ENCODE measurements at regions not wholly inside any gene's neighbourhood (a gene's known extent, or its start where the extent isn't known, plus 50 kb on each side); places are given as distances from the start of the nearest gene placed in this dataset.
"Not testable (repeated sequence)": the region's sequence is repeated elsewhere in the genome, so short reads cannot be mapped to it uniquely, and the experiment has no call there.

DNA sequence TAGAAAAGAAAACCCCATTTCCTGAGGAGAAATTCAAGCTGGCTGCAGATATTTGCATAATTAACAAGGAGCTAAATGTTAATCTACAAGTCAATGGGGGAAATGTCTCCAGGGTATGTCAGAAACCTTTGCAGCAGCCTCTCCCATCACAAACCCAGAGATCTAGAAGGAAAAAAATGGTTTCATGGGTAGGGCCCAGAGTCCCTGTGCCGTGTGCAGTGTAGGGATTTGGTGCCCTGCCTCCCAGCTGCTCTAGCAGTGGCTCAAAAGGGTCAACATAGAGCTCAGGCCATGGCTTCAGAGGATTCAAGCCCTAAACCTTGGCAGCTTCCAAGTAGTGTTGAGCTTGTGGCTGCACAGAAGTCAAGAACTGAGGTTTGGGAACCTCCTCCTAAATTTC is 290.2 kb upstream of the TMEFF2 start:
- intact Hi-C loops (cut with DNase I) = no loop called here
- no peak for DNase-seq (ENCODE audit: low spot score)

DNA sequence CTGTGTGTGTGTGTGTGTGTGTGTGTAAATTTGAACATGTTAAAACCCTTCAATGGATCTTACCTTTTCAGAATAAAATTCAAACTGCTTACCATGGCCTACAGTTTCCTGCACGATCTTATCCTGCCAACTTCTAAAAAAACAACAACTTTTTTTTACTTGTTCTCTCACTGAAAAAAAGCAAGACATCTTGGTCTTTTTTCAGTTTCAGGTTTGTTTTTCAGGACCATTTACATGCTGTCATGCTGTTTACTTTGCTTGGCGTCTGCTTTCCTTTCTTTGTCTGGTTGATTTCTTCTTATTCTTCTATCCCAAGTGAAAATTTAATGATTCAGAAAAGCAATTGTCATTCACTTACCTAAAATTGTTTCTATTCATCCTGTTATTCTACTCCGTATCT is 286.3 kb upstream of the TMEFF2 start:
- DNase-seq (ENCODE audit: low spot score) = no peak
- intact Hi-C loops (cut with DNase I) = no loop called here

DNA sequence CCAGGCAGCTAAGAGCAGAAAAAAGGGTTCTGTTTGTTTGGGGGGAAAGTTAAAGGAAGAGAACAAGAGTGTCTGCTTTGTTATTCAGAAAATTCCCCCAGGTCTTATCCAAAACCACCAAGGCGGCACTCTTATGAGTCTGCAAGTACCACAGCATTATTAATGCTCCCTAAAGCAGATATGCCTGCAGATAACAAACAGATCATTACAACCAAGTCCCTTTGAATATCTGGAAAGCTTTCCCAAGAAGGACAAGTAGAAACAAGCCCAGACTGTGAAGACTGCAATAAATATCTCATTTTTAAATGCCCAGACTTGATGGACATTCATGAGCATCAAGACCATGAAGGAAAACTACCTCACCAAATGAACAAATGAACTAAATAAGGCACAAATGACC is 278.6 kb upstream of the TMEFF2 start:
- intact Hi-C loops (cut with DNase I) = no loop called here
- no peak for DNase-seq (ENCODE audit: low spot score)

DNA sequence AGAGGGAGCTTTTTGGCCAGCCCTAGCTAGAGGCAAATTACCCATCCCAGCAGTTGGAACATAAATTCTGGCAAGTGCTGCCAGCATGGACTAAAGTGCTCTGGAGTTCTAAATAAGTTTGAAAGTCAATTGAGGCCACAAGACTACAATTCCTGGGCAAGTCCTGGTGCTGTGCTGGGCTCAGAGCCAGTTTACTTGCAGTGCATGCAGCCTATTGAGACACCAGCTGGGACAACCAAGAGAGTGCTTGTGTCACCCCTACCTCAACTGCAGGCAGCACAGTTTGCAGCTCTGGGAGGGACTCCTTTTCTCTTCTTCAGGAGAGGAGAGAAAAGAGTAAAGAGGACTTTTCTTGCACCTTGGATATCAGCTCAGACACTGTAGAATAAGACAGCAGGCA is 277.2 kb upstream of the TMEFF2 start:
- DNase-seq (ENCODE audit: low spot score) = no peak
- intact Hi-C loops (cut with DNase I) = no loop called here

DNA sequence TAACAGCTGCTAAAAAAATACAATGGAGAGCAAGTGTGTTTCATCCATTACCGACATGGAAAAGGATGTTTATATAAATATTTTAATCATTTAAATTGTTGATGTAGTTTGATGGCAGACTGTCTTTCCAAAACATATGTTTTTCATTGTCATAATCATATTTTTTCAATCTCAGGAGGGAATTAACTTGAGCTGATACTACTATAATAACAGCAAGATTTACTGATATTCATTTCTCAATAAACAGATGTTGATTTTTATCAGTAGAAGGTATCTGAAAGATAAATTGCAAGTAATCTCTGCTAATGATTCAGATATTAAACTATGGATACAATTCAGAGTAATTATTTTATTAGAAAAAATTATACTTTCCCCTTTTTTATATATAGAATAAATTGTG is 274.9 kb upstream of the TMEFF2 start:
- no peak for DNase-seq (ENCODE audit: low spot score)
- intact Hi-C loops (cut with DNase I) = no loop called here

DNA sequence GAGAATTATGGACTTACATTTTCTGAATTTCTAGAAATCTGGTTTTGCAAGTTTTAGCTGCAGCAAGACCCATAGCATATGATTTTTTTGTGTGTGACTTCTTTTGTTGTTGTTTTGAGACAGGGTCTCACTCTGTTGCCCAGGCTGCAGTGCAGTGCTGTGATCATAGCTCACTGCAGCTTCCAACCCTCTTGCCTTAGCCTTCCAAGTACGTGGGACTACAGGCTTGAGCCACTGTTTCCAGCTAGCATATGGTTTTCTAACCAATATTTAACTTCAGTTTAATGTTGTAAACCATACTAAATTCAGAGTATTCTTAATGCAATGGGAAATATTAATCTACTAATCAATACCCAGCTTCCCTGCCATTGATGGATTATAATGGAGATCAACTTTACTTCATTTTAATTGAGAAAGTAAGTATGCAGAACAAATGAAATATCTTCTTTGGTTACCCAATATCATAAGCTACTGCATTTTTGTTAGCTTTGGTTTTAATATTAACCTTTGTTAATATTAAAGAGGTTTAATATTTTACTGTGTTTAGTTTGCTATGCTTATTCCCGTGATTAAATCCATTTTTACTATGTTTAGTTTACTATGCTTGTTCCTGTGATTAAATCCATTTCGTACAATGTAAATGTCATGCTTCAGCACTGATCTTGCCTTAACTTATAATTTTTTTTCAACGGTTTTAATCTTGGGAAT is 273.4 kb upstream of the TMEFF2 start:
- DNase-seq (ENCODE audit: low spot score) = no peak
- intact Hi-C loops (cut with DNase I) = no loop called here

DNA sequence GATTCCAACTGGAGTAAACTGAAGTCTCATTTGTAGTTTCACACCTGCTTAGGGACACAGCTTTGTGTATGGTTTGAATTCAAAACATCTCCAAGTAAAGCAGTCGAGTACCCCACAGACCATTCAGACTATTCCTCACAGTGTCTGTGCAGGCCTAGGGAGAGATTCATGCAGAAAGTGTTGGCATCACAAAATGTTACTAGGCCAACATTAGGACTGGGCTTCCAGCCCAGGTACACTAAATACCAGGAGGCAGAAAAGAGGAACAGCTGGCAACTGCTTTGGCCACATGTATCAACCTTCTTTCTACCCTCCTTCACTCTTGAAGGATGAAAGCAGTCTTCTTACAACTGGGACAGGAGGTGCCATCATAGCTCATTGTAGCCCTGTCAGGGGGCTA is 270.4 kb upstream of the TMEFF2 start:
- intact Hi-C loops (cut with DNase I) = no loop called here
- no peak for DNase-seq (ENCODE audit: low spot score)

DNA sequence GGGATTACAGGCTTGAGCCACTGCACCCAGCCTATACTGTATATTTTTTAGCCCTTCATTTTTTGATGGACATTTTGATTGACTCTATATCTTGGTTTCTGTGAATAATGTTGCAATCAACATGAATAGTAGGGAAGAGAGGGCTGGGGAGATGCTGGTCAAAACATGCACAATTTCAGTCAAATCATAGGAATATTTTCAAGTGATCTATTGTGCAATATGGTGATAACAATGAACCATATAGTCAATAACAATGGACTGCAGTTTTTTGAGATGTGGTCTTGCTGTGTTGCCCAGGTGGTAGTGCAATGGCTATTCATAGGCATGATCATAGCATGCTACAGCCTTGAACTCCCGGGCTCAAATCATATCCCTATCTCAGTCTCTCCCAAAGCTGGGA is 264.7 kb upstream of the TMEFF2 start:
- intact Hi-C loops (cut with DNase I) = no loop called here
- no peak for DNase-seq (ENCODE audit: low spot score)

DNA sequence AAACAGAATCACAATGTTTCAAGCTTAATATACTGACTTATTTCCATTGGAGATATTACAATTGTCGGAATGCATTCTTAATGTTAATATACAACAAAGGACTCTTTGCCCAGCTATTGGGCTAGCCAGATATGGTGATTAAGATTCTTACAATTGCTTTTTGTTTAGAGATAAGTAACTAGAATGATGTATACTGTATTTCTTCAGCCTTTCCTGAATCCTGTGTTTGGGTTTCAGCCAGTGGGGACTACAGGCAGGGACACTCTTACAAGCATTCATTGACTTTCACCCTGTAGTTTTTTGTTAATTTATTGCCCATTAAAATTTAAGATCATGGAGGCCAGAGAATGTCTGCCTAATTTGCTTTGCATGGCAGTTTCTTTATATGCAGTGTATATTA is 254.1 kb upstream of the TMEFF2 start:
- intact Hi-C loops (cut with DNase I) = no loop called here
- DNase-seq (ENCODE audit: low spot score) = no peak

DNA sequence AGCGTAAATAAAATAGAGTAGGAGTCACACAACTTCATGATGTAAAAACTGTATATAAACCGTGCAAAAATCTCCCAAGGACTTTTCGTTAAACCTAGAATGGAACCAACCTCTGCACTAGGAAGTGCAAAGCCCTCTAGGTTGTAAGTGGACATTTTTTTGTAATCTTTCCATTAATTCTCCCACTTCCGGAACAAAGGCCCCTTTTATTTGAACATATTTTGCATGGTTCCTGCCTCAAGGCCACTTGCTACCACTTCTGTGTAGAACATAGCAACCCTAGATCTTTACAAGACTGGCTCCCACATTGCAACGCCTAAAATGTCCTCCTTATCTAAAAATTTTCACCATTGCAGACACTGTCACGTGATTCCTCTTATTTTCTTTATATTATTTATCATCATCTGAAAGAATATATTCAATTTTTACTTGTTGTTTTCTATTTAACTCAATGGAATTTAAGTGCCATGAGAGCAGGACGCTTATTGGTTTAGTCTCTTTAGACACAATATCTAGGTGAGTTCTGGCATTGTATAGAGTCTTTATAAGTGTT is 249.6 kb upstream of the TMEFF2 start:
- intact Hi-C loops (cut with DNase I) = no loop called here
- no peak for DNase-seq (ENCODE audit: low spot score)

DNA sequence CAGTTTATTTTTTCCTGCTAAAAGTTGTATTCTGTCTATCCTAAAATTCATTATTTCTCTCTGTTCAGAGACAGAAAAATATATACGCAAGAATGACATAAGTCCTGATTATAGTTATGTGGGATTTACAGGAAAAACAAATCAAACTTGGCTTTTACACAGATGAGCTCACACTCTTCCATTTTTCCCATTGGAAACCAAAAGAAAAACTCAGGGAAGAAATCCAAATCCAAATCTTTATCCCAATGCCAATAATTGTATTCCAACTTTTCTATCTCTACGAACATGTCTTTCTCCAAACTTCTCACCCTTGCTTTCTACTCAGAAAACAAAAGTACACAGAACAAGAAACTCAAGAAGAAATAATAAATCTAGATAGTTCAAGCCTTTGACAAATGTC is 249.1 kb upstream of the TMEFF2 start:
- DNase-seq (ENCODE audit: low spot score) = no peak
- intact Hi-C loops (cut with DNase I) = no loop called here

DNA sequence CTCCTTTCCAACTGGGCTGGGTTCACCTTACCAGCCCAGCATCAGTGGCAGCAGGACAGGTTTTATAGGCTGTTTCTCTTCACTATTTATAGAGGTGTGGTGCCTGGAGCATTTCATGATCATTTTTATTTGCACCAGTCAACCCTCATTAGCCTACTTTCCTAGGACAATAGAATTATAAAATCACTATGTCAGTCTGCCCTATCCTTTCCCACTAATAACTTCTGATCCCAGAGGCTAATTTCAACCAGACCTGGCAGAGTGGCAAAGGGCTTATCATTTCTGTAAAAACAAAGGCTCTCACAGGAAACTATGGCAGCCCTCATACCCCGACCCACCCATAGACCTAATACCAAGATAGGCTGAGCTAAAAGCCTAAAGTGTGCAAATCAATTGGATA is 243.5 kb upstream of the TMEFF2 start:
- no peak for DNase-seq (ENCODE audit: low spot score)

DNA sequence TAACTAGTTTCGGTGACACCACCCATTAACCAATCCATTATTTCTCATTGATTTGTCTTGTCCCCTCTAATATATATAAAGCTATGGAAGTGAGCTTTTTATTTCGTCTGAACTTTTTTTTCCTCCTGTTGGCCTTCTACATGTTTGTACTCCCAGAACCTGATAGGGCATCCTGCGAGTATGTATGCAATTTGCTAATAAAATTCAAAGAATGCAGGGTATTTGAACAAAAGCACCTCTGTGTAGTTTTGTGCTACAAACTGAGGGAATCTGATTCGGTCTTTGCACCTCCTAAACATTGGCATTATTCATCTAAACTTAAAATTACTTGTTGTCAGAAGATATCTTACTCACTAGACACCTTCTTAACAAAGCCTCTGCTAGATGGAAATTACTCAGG is 242.9 kb upstream of the TMEFF2 start:
- DNase-seq (ENCODE audit: low spot score) = no peak
- intact Hi-C loops (cut with DNase I) = no loop called here

More for the DNA sequence above, 243.5 kb upstream of the TMEFF2 start:
- intact Hi-C loops (cut with DNase I) = no loop called here

DNA sequence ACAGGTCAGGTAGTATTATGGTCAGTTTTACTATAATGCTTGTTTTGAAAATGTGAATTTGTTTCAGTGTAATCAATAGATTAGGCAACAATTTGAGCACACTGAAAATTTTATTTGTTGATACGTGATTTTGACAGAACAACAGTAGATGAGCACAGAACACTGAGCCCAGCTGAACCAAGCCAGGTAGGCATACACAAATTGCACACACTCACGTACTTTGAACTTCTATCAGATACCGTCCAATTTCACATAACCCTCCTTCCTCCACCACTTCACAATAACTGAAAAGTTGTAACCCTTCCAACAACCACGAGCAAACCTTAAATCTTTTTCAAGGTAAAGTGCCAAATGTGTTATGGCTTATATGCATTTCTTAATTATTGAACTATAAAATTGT is 229.5 kb upstream of the TMEFF2 start:
- intact Hi-C loops (cut with DNase I) = no loop called here

DNA sequence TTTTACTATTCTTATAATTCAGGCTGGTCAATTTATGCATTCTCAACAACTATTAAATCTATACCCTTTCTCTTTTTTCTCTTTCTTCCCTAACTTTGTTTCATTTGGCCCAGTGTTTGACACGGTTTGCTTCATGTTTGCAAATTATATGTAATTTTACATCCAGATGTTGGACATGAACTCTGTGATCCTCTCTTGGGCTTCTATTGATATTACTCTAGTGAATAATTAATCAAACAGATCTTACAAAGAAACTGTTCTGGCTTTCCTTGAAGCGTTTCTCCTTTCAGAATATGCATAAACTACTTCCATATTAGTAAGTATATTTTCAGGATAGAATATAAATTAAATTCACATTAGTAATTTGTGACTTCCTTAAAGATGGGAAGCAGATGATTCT is 225.1 kb upstream of the TMEFF2 start:
- intact Hi-C loops (cut with DNase I) = no loop called here
- DNase-seq (ENCODE audit: low spot score) = no peak

More for the DNA sequence above, 229.5 kb upstream of the TMEFF2 start:
- no peak for DNase-seq (ENCODE audit: low spot score)

DNA sequence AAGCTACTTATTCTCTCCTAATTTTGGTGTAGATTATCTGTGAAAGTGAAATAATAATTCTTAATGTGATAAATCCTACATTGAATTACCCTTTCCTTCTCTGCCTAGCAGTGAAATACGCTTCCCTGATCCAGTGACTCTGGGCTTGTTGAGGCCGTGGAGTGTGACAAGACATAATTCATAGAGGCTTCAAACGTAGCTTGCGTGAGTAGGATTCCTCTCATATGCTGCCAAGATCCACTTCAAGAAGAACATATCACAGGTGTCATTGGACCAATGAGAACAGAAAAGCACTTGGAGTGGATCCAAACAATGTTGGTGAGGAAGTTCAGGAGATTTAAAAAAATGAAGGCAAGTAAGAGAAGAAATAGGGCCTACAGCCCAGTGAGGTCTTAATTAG is 221.3 kb upstream of the TMEFF2 start:
- no peak for DNase-seq (ENCODE audit: low spot score)
- intact Hi-C loops (cut with DNase I) = no loop called here

DNA sequence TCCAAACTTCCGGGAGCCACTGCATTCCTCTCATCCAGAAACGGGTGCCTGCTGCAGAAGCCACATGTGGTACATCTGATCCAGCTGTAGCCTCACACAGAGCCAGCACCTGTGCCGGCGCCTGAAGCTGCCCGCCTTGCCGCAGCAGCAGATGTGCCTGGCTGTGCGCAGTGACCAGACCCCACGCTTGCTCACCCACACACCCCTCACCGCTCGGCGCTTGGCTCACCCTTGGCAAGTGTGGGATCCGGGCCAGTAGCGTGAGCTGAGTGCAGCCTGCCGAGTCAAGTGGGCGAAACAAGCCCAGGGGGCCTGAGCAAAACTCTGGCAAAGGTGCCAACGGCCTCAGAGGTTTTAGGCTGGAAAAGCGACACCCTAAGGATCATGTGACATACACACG is 220.1 kb upstream of the TMEFF2 start:
- intact Hi-C loops (cut with DNase I) = no loop called here
- DNase-seq (ENCODE audit: low spot score) = peak; percentile 65

DNA sequence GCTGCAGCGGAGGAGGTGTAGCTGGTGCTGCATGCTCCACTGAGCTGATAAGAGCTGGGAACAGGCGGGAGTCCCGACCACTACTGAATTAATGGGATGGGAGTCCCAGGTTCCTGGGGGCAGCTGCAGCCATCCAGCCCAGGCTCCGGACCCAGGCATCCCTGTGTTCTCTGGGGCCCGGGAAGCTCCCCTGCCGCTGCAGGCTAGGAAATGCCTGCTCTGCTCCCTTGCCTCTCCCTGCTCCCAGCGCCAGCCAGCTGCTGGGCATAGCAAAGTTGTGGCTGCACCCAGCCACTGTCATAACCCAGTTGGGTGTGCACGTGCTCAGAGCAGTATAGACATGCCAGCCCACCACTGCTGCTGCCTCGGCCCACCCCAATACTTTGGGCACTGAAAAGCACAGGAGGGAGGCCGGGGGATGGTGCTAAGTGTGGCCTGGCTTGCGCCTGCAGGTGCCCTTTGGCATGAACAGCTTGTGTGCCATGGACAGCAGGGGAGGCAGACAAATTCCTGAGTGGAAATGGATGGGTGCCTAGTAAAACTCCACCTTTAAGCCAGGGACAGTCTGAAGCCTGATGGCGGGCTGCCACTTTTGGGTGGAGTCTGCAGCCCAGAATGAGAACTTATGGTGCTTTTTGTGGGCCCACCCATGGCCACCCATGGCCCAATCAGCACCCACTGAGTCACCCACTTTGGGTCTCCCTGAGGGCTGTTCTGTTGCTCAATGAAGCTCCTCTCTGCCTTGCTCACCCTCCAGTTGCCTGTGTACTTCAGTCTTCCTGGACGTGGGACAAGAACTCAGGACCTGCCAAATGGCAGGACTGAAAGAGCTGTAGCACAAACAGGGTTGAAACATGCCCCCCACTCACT is 219.3 kb upstream of the TMEFF2 start:
- DNase-seq (ENCODE audit: low spot score) = peak; percentile 72
- intact Hi-C loops (cut with DNase I) = no loop called here

DNA sequence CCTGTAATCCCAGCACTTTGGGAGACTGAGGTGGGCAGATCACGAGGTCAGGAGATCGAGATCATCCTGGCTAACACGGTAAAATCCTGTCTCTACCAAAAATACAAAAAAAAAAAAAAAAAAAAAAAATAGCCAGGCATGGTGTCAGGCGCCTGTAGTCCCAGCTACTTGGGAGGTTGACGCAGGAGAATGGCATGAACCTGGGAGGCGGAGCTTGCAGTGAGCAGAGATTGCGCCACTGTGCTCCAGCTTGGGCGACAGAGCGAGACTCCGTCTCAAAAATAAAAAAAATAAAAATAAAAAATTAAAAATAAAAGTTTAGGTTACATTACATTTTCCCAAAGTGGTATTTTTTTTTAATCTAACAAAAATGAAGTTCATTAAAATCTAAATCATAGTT is 218.1 kb upstream of the TMEFF2 start:
- not testable (repeated sequence) for DNase-seq (ENCODE audit: low spot score)

DNA sequence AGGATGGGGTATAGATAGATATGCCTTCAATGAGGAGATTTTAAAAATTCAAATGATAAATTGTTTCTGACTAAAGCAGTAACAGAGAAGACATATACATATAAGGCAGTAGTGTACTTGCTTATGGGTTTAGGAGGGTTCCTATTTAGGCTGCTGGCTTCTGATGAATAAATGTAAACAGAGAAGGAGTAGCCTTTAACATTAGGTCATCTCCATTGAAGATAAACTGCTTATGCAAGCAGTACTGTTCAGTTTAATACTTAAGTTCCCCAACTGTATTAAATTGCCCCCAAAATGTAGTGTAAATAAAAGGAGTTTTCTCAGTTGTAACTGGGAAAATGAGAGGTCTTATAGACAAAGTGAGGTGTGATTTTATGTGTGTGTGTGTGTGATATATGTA is 217.7 kb upstream of the TMEFF2 start:
- DNase-seq (ENCODE audit: low spot score) = no peak
- intact Hi-C loops (cut with DNase I) = no loop called here

More for the DNA sequence above, 218.1 kb upstream of the TMEFF2 start:
- intact Hi-C loops (cut with DNase I) = not testable (repeated sequence)

DNA sequence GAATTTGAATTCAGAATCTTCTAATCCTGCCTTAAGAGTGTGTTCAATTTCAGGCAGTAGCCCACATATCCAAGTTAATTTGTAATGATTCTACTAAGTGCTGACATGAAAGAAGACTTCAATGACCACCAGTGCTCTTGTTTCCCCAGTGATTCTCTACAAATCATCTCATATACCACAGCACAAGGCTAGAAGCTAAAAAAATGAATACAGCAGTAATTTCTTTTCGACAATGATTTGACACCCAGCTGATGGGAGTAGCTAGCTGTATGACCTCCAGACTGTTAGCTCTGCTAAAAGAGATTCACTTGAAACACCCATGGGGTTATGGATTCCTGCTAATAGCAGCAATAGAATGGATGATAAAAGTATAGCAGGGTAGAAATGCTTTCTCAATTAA is 217.0 kb upstream of the TMEFF2 start:
- no peak for DNase-seq (ENCODE audit: low spot score)
- intact Hi-C loops (cut with DNase I) = no loop called here
